ENCODE measurements at regions not wholly inside any gene's neighbourhood (a gene's known extent, or its start where the extent isn't known, plus 50 kb on each side); places are given as distances from the start of the nearest gene placed in this dataset.

- Mint-ChIP-seq H3K4me3 (no peak overlapping the region), H3K27ac (no peak overlapping the region), H3K27me3 (no peaks in the 10 kb centered on the region), H3K4me1 (ENCODE audit: unreplicated experiment) (peaks cover 10% of the 10 kb centered on the region), H3K9me3 (peaks cover 6% of the 10 kb centered on the region), H3K36me3 (no peaks in the 10 kb centered on the region)
- no peak for DNase-seq (ENCODE audit: extremely low spot score, unreplicated experiment)
- TF ChIP-seq CTCF (conservative IDR thresholded peaks at IDR 0.05), result peak; percentile 12
Observed at GRCh38 chr2:213220967-213221603, 63.2 kb upstream of the SPAG16 start.

GRCh38 chr2:213221957-213222356, 62.3 kb upstream of the SPAG16 start:
- no peak overlapping the region for H3K27ac Mint-ChIP-seq
- no peak overlapping the region for H3K4me3 Mint-ChIP-seq
- H3K9me3 Mint-ChIP-seq, result peaks cover 6% of the 10 kb centered on the region
- no peaks in the 10 kb centered on the region for H3K27me3 Mint-ChIP-seq
- no peak for TF ChIP-seq CTCF (conservative IDR thresholded peaks at IDR 0.05)
- H3K36me3 Mint-ChIP-seq, result no peaks in the 10 kb centered on the region
- no peak for DNase-seq (ENCODE audit: extremely low spot score, unreplicated experiment)
- peaks cover 10% of the 10 kb centered on the region for H3K4me1 Mint-ChIP-seq (ENCODE audit: unreplicated experiment)

- no peak for TF ChIP-seq CTCF (conservative IDR thresholded peaks at IDR 0.05)
- Mint-ChIP-seq H3K4me1 (ENCODE audit: unreplicated experiment) (peaks cover 10% of the 10 kb centered on the region), H3K27me3 (no peaks in the 10 kb centered on the region), H3K4me3 (no peak overlapping the region), H3K9me3 (peaks cover 6% of the 10 kb centered on the region), H3K36me3 (no peaks in the 10 kb centered on the region), H3K27ac (no peak overlapping the region)
- no peak for DNase-seq (ENCODE audit: extremely low spot score, unreplicated experiment)
Observed at GRCh38 chr2:213224366-213224765, 59.9 kb upstream of the SPAG16 start.

GRCh38 chr2:213225866-213226265, 58.4 kb upstream of the SPAG16 start:
- Mint-ChIP-seq H3K4me1 (ENCODE audit: unreplicated experiment) (peaks cover 10% of the 10 kb centered on the region), H3K27ac (no peak overlapping the region), H3K9me3 (peaks cover 6% of the 10 kb centered on the region), H3K36me3 (no peaks in the 10 kb centered on the region), H3K27me3 (no peaks in the 10 kb centered on the region), H3K4me3 (no peak overlapping the region)
- DNase-seq (ENCODE audit: extremely low spot score, unreplicated experiment), result no peak
- no peak for TF ChIP-seq CTCF (conservative IDR thresholded peaks at IDR 0.05)

GRCh38 chr2:213227458-213227857, 56.8 kb upstream of the SPAG16 start:
- Mint-ChIP-seq H3K4me1 (ENCODE audit: unreplicated experiment) (peaks cover 4% of the 10 kb centered on the region), H3K36me3 (no peaks in the 10 kb centered on the region), H3K27me3 (no peaks in the 10 kb centered on the region), H3K4me3 (no peak overlapping the region), H3K9me3 (peaks cover 6% of the 10 kb centered on the region), H3K27ac (no peak overlapping the region)
- DNase-seq (ENCODE audit: extremely low spot score, unreplicated experiment), result no peak
- no peak for TF ChIP-seq CTCF (conservative IDR thresholded peaks at IDR 0.05)

GRCh38 chr2:213228638-213229037, 55.6 kb upstream of the SPAG16 start:
- DNase-seq (ENCODE audit: extremely low spot score, unreplicated experiment), result no peak
- Mint-ChIP-seq H3K9me3 (peaks cover 6% of the 10 kb centered on the region), H3K27me3 (no peaks in the 10 kb centered on the region), H3K4me1 (ENCODE audit: unreplicated experiment) (peaks cover 14% of the 10 kb centered on the region), H3K4me3 (no peak overlapping the region), H3K27ac (no peak overlapping the region), H3K36me3 (no peaks in the 10 kb centered on the region)
- TF ChIP-seq CTCF (conservative IDR thresholded peaks at IDR 0.05), result no peak
